NCI-H345 (cell line): ENCODE measurements at regions not wholly inside any gene's neighbourhood (a gene's known extent, or its start where the extent isn't known, plus 50 kb on each side); places are given as distances from the start of the nearest gene placed in this dataset.

ENCODE experiments used
- DNase-seq: peaks from one replicate; lab custom pipeline; 2025; lab: John Stamatoyannopoulos, UW

GRCh38 chr7:85489498-85489897 lies 302.6 kb upstream of the SEMA3D start:
- DNase-seq: no peak

- no peak for DNase-seq
Observed at GRCh38 chr7:85488406-85488805, 301.6 kb upstream of the SEMA3D start.

GRCh38 chr7:85483177-85483576 lies 296.3 kb upstream of the SEMA3D start:
- DNase-seq: no peak

GRCh38 chr7:85480666-85481065 lies 293.8 kb upstream of the SEMA3D start:
- DNase-seq: no peak

GRCh38 chr7:85479918-85480643 lies 293.2 kb upstream of the SEMA3D start:
- DNase-seq: no peak

GRCh38 chr7:85478530-85478929 lies 291.7 kb upstream of the SEMA3D start:
- no peak for DNase-seq

GRCh38 chr7:85475476-85475875 lies 288.6 kb upstream of the SEMA3D start:
- DNase-seq: no peak

GRCh38 chr7:85475071-85475470 lies 288.2 kb upstream of the SEMA3D start:
- no peak for DNase-seq

- DNase-seq: no peak
Observed at GRCh38 chr7:85474234-85474633, 287.4 kb upstream of the SEMA3D start.

- DNase-seq: no peak
Observed at GRCh38 chr7:85471740-85472139, 284.9 kb upstream of the SEMA3D start.

- no peak for DNase-seq
Observed at GRCh38 chr7:85471307-85471706, 284.5 kb upstream of the SEMA3D start.

GRCh38 chr7:85469446-85470010 lies 282.7 kb upstream of the SEMA3D start:
- DNase-seq: no peak

GRCh38 chr7:85464042-85464651 lies 277.3 kb upstream of the SEMA3D start:
- no peak for DNase-seq

GRCh38 chr7:85462671-85463070 lies 275.8 kb upstream of the SEMA3D start:
- no peak for DNase-seq

GRCh38 chr7:85457911-85458310 lies 271.1 kb upstream of the SEMA3D start:
- DNase-seq: no peak

- no peak for DNase-seq
Observed at GRCh38 chr7:85456254-85456653, 269.4 kb upstream of the SEMA3D start.

GRCh38 chr7:85454904-85455303 lies 268.0 kb upstream of the SEMA3D start:
- no peak for DNase-seq

- DNase-seq: no peak
Observed at GRCh38 chr7:85452674-85453073, 265.8 kb upstream of the SEMA3D start.

- no peak for DNase-seq
Observed at GRCh38 chr7:85449478-85449877, 262.6 kb upstream of the SEMA3D start.

GRCh38 chr7:85447004-85447403 lies 260.1 kb upstream of the SEMA3D start:
- DNase-seq: no peak

GRCh38 chr7:85426487-85426960 lies 239.7 kb upstream of the SEMA3D start:
- no peak for DNase-seq

- no peak for DNase-seq
Observed at GRCh38 chr7:85424298-85424697, 237.4 kb upstream of the SEMA3D start.

GRCh38 chr7:85423209-85423895 lies 236.5 kb upstream of the SEMA3D start:
- no peak for DNase-seq
